ENCODE measurements at regions not wholly inside any gene's neighbourhood (a gene's known extent, or its start where the extent isn't known, plus 50 kb on each side); places are given as distances from the start of the nearest gene placed in this dataset.

- no peaks in the 10 kb centered on the region; the same call in 1 of the 2 replicates for H3K27me3 ChIP-seq (ENCODE audit: insufficient read depth)
- DNase-seq, result no peak
- TF ChIP-seq FOXJ3 (CRISPR knock-in tag; IDR thresholded peaks at IDR 0.05) (no peak), SIN3A (IDR thresholded peaks at IDR 0.05; ENCODE audit: borderline replicate concordance, low read depth, low read length) (no peak)
- no peaks in the 10 kb centered on the region for H3K36me3 ChIP-seq (replicated peaks in 1 of 2; ENCODE audit: control insufficient read depth in 1 of 2, insufficient read depth in 2 of 2, low read length in 1 of 2)
- no peak overlapping the region for H3K4me2 ChIP-seq
- H3K9ac ChIP-seq, result no peak overlapping the region
- no peak overlapping the region for H3K27ac ChIP-seq (ENCODE audit: low read depth in 2 of 2, low read length in 1 of 2)
- no peaks in the 10 kb centered on the region for H3K9me2 ChIP-seq
- 40% methylated on average over 4 of the region's 4 CpGs for WGBS (ENCODE audit: low lambda C conversion rate)
- no peak overlapping the region for H3K4me3 ChIP-seq (ENCODE audit: low read depth in 2 of 2, low read length in 1 of 2)
- H2AFZ ChIP-seq (ENCODE audit: low read depth), result no peak overlapping the region
- ChIA-PET POLR2A (no interaction called here), CTCF (interaction anchor here (0.9 to 2.8 kb wide), 5 partner anchors 9 to 341 kb away, joined by 3 to 9 read pairs (median 5); no protein-coding TSS in a partner anchor)
- no peaks in the 10 kb centered on the region for H3K9me3 ChIP-seq
- no peaks in the 10 kb centered on the region for H4K20me1 ChIP-seq (ENCODE audit: insufficient read depth)
- no peaks in the 10 kb centered on the region for H3K79me2 ChIP-seq (ENCODE audit: insufficient read depth)
- H3K4me1 ChIP-seq (ENCODE audit: control insufficient read depth in 1 of 2, insufficient read depth in 2 of 2, low read depth in 1 of 2, low read length in 1 of 2), result no peaks in the 10 kb centered on the region
- H3F3A ChIP-seq (replicated peaks; ENCODE audit: insufficient read depth), result no peaks in the 10 kb centered on the region
These were observed 159.0 kb upstream of the PZP start for GRCh38 chr12:9367201-9367600.

- Histone ChIP-seq H3K4me3 (ENCODE audit: low read depth in 2 of 2, low read length in 1 of 2) (no peak overlapping the region), H3K27me3 (ENCODE audit: insufficient read depth) (no peaks in the 10 kb centered on the region; the same call in 1 of the 2 replicates), H3K9me3 (no peaks in the 10 kb centered on the region), H4K20me1 (ENCODE audit: insufficient read depth) (no peaks in the 10 kb centered on the region), H3F3A (replicated peaks; ENCODE audit: insufficient read depth) (no peaks in the 10 kb centered on the region), H3K4me2 (no peak overlapping the region), H3K9ac (no peak overlapping the region), H2AFZ (ENCODE audit: low read depth) (no peak overlapping the region), H3K36me3 (replicated peaks in 1 of 2; ENCODE audit: control insufficient read depth in 1 of 2, insufficient read depth in 2 of 2, low read length in 1 of 2) (no peaks in the 10 kb centered on the region), H3K4me1 (ENCODE audit: control insufficient read depth in 1 of 2, insufficient read depth in 2 of 2, low read depth in 1 of 2, low read length in 1 of 2) (no peaks in the 10 kb centered on the region), H3K27ac (ENCODE audit: low read depth in 2 of 2, low read length in 1 of 2) (no peak overlapping the region), H3K9me2 (no peaks in the 10 kb centered on the region), H3K79me2 (ENCODE audit: insufficient read depth) (no peaks in the 10 kb centered on the region)
- ChIA-PET POLR2A (no interaction called here), CTCF (no interaction called here)
- no peak for DNase-seq
- WGBS (ENCODE audit: low lambda C conversion rate), result 8% methylated on average over 2 of the region's 2 CpGs
- TF ChIP-seq YY1 (IDR thresholded peaks at IDR 0.05; ENCODE audit: low read depth), result no peak
- no peak for TF ChIP-seq RXRA (IDR thresholded peaks at IDR 0.05; ENCODE audit: borderline replicate concordance, low read depth)
- no peak for TF ChIP-seq FOXJ3 (CRISPR knock-in tag; IDR thresholded peaks at IDR 0.05)
- TF ChIP-seq JUND (IDR thresholded peaks at IDR 0.05), result no peak
- TF ChIP-seq FOSL2 (IDR thresholded peaks at IDR 0.05; ENCODE audit: borderline replicate concordance, low read depth), result no peak
- no peak for TF ChIP-seq ZBTB33 (IDR thresholded peaks at IDR 0.05; ENCODE audit: borderline replicate concordance, low read depth)
- no peak for TF ChIP-seq RCOR1 (IDR thresholded peaks at IDR 0.05; ENCODE audit: low read length)
- no peak for TF ChIP-seq FOXM1 (IDR thresholded peaks at IDR 0.05; ENCODE audit: low read depth)
- no peak for TF ChIP-seq ELF1 (IDR thresholded peaks at IDR 0.05)
- TF ChIP-seq TCF12 (IDR thresholded peaks at IDR 0.05), result no peak
These were observed 157.1 kb upstream of the PZP start for GRCh38 chr12:9365296-9365695.
